OCI-LY1 (cell line): ENCODE measurements at regions not wholly inside any gene's neighbourhood (a gene's known extent, or its start where the extent isn't known, plus 50 kb on each side); places are given as distances from the start of the nearest gene placed in this dataset.

ENCODE experiments used
- CTCF ChIP-seq: fragments of 200-600 bp; sonication (generic), shearing (Covaris generic); IDR thresholded peaks from 2 replicates; pipeline ENCODE4 v1.5.1; 2017; ENCODE audit warnings: mild to moderate bottlenecking, antibody characterized with exemption, low read length, moderate library complexity, mixed read lengths
- EZH2 ChIP-seq: fragments of 200-600 bp; sonication (generic), shearing (Covaris generic); IDR thresholded peaks from 2 replicates; pipeline ENCODE4 v1.8.0; 2017; ENCODE audit warnings: borderline replicate concordance, mixed run types, mild to moderate bottlenecking, antibody characterized with exemption, low read length, moderate library complexity, mixed read lengths

GRCh38 chr14:38762845-38763244 is 340.2 kb downstream of the SEC23A start:
- TF ChIP-seq CTCF (no peak), EZH2 (no peak)
